Kidney (tissue), 13 donors: ENCODE measurements at regions not wholly inside any gene's neighbourhood (a gene's known extent, or its start where the extent isn't known, plus 50 kb on each side); places are given as distances from the start of the nearest gene placed in this dataset.

Source experiments
- DNase-seq, 5 donors: peaks; one replicate each; pipeline ENCODE4 v3.0.0-alpha.2; 2013 to 2020
- FAIRE-seq: peaks from 2 replicates; lab custom pipeline; 2012; peaks lifted over from hg19 to GRCh38; lab: Jason Lieb, UNC
- H3K27ac ChIP-seq, 2 donors: one replicate each; pipeline ENCODE4 v1.7.0; 2013; ENCODE audit warnings: low read depth in 2 of 2, low read length in 2 of 2, inconsistent platforms in 1 of 2
- H3K27me3 ChIP-seq: one replicate; pipeline ENCODE4 v1.7.1; 2013; ENCODE audit warnings: low read length, inconsistent platforms; ENCODE audit not compliant: control insufficient read depth, insufficient read depth
- H3K36me3 ChIP-seq, 3 donors: one replicate each; pipeline versions ENCODE4 v1.7.0 to v1.7.1; 2013; ENCODE audit warnings: low read length in 3 of 3, control low read depth in 1 of 3, inconsistent platforms in 1 of 3; ENCODE audit not compliant: insufficient read depth in 3 of 3, control insufficient read depth in 2 of 3
- H3K4me1 ChIP-seq, 3 donors: one replicate each; pipeline versions ENCODE4 v1.7.0 to v1.7.1; 2013; ENCODE audit warnings: low read length in 3 of 3, inconsistent platforms in 1 of 3, low read depth in 1 of 3; ENCODE audit not compliant: control insufficient read depth in 2 of 3, insufficient read depth in 2 of 3
- H3K4me3 ChIP-seq, 3 donors: one replicate each; pipeline versions ENCODE4 v1.7.0 to v1.8.1; 2013; ENCODE audit warnings: low read length in 3 of 3, control low read depth in 1 of 3, inconsistent platforms in 1 of 3
- H3K9ac ChIP-seq, 3 donors: one replicate each; pipeline versions ENCODE4 v1.7.0 to v1.7.1; 2013; ENCODE audit warnings: low read length in 3 of 3, control low read depth in 1 of 3, inconsistent platforms in 1 of 3
- H3K9me3 ChIP-seq, 3 donors: one replicate each; pipeline versions ENCODE4 v1.7.0 to v1.7.1; 2013; ENCODE audit warnings: low read length in 3 of 3, control low read depth in 1 of 3, inconsistent platforms in 1 of 3; ENCODE audit not compliant: control insufficient read depth in 2 of 3, insufficient read depth in 1 of 3
- CTCF ChIP-seq: IDR thresholded peaks from 3 replicates; pipeline ENCODE4 v1.5.1; 2012; ENCODE audit warnings: mild to moderate bottlenecking, moderate library complexity, borderline replicate concordance; ENCODE audit not compliant: insufficient read depth; ENCODE audit errors: extremely low read depth
- intact Hi-C: fragments of 100-400 bp; cut with DNase I; formaldehyde crosslinking; loops from one replicate; pipeline ENCODE4 v1.11.1; 2022
- donor health status: control.
- donor health status: control.
- donor health status: control.
- donor health status: control.
- donor health status: control.
- donor health status: DM: yes; HTN: yes; CAD: no.
- donor health status: Normal renal cell carcinoma (clear cell type).

- DNase-seq (peak in 2 of 5 donors; percentile 52 to 69), FAIRE-seq (no peak)
- H3K9ac ChIP-seq = no peak overlapping the region
- no peaks in the 10 kb centered on the region for H3K27me3 ChIP-seq
- H3K9me3 ChIP-seq = no peaks in the 10 kb centered on the region
- TF ChIP-seq CTCF = no peak
- intact Hi-C loops = no loop called here
- H3K27ac ChIP-seq = no peak overlapping the region
- no peaks in the 10 kb centered on the region for H3K36me3 ChIP-seq
- peaks cover 0 to 3% (median 0%) of the 10 kb centered on the region in 3 donors for H3K4me1 ChIP-seq
- H3K4me3 ChIP-seq = no peak overlapping the region
Observed at GRCh38 chr2:120894966-120895365, 159.3 kb downstream of the GLI2 start.

GRCh38 chr2:120896126-120896525 is 160.5 kb downstream of the GLI2 start:
- Histone ChIP-seq H3K9me3 (no peaks in the 10 kb centered on the region), H3K4me3 (no peak overlapping the region), H3K4me1 (peaks cover 0 to 7% (median 3%) of the 10 kb centered on the region in 3 donors), H3K27ac (no peak overlapping the region), H3K36me3 (no peaks in the 10 kb centered on the region), H3K27me3 (no peaks in the 10 kb centered on the region), H3K9ac (no peak overlapping the region)
- peak in 1 of 5 donors; percentile 26 for DNase-seq
- no peak for TF ChIP-seq CTCF
- intact Hi-C loops = no loop called here
- no peak for FAIRE-seq

- Histone ChIP-seq H3K27me3 (no peaks in the 10 kb centered on the region), H3K9me3 (no peaks in the 10 kb centered on the region), H3K27ac (no peak overlapping the region), H3K4me1 (peaks cover 0 to 7% (median 3%) of the 10 kb centered on the region in 3 donors), H3K36me3 (no peaks in the 10 kb centered on the region), H3K4me3 (no peak overlapping the region), H3K9ac (no peak overlapping the region)
- DNase-seq = peak in 1 of 5 donors; percentile 67
- intact Hi-C loops = no loop called here
- no peak for TF ChIP-seq CTCF
- FAIRE-seq = no peak
Observed at GRCh38 chr2:120896901-120897300, 161.2 kb downstream of the GLI2 start.

- H3K9ac ChIP-seq = no peak overlapping the region
- no peak for TF ChIP-seq CTCF
- no peaks in the 10 kb centered on the region for H3K9me3 ChIP-seq
- H3K4me1 ChIP-seq = peaks cover 0 to 7% (median 3%) of the 10 kb centered on the region in 3 donors
- no peak for DNase-seq
- FAIRE-seq = no peak
- no peak overlapping the region for H3K27ac ChIP-seq
- intact Hi-C loops = no loop called here
- no peaks in the 10 kb centered on the region for H3K36me3 ChIP-seq
- H3K27me3 ChIP-seq = no peaks in the 10 kb centered on the region
- no peak overlapping the region for H3K4me3 ChIP-seq
Observed at GRCh38 chr2:120897399-120897798, 161.7 kb downstream of the GLI2 start.
